ENCODE measurements at regions not wholly inside any gene's neighbourhood (a gene's known extent, or its start where the extent isn't known, plus 50 kb on each side); places are given as distances from the start of the nearest gene placed in this dataset.
A peak's percentile ranks its signal among the peaks of the same experiment; 100 is the strongest.

GRCh38 chr10:2300231-2300630, 562.9 kb upstream of the ADARB2 start:
- DNase-seq, result no peak

- no peak for DNase-seq
These were observed 559.0 kb upstream of the ADARB2 start for GRCh38 chr10:2296179-2296891.

- no peak for DNase-seq
These were observed 557.4 kb upstream of the ADARB2 start for GRCh38 chr10:2294739-2295138.

- no peak for DNase-seq
These were observed 546.7 kb upstream of the ADARB2 start for GRCh38 chr10:2284071-2284470.

GRCh38 chr10:2282202-2282601, 544.9 kb upstream of the ADARB2 start:
- no peak for DNase-seq

GRCh38 chr10:2280713-2281300, 543.5 kb upstream of the ADARB2 start:
- DNase-seq, result no peak

GRCh38 chr10:2279711-2280110, 542.4 kb upstream of the ADARB2 start:
- DNase-seq, result no peak

GRCh38 chr10:2278363-2278762, 541.0 kb upstream of the ADARB2 start:
- no peak for DNase-seq

GRCh38 chr10:2263561-2263960, 526.2 kb upstream of the ADARB2 start:
- no peak for DNase-seq

- no peak for DNase-seq
These were observed 525.6 kb upstream of the ADARB2 start for GRCh38 chr10:2262878-2263277.

GRCh38 chr10:2262333-2262732, 525.0 kb upstream of the ADARB2 start:
- DNase-seq, result no peak

GRCh38 chr10:2256241-2256640, 518.9 kb upstream of the ADARB2 start:
- no peak for DNase-seq

- DNase-seq, result no peak
These were observed 514.8 kb upstream of the ADARB2 start for GRCh38 chr10:2252096-2252495.

- DNase-seq, result no peak
These were observed 514.3 kb upstream of the ADARB2 start for GRCh38 chr10:2251631-2252030.

- DNase-seq, result no peak
These were observed 509.4 kb upstream of the ADARB2 start for GRCh38 chr10:2246747-2247146.

- DNase-seq, result no peak
These were observed 508.3 kb upstream of the ADARB2 start for GRCh38 chr10:2245580-2245979.

- DNase-seq, result peak; percentile 35
These were observed 507.1 kb upstream of the ADARB2 start for GRCh38 chr10:2244471-2244870.

- DNase-seq, result no peak
These were observed 499.6 kb upstream of the ADARB2 start for GRCh38 chr10:2236876-2237275.

GRCh38 chr10:2232479-2232878, 495.2 kb upstream of the ADARB2 start:
- DNase-seq, result no peak

- DNase-seq, result no peak
These were observed 493.2 kb upstream of the ADARB2 start for GRCh38 chr10:2230478-2230877.

GRCh38 chr10:2228320-2228901, 491.1 kb upstream of the ADARB2 start:
- DNase-seq, result no peak

- DNase-seq, result no peak
These were observed 488.3 kb upstream of the ADARB2 start for GRCh38 chr10:2225609-2226008.

GRCh38 chr10:2223548-2224320, 486.4 kb upstream of the ADARB2 start:
- DNase-seq, result no peak

- DNase-seq, result no peak
These were observed 485.3 kb upstream of the ADARB2 start for GRCh38 chr10:2222631-2223030.
